H1 (cell line): ENCODE measurements at regions not wholly inside any gene's neighbourhood (a gene's known extent, or its start where the extent isn't known, plus 50 kb on each side); places are given as distances from the start of the nearest gene placed in this dataset.

Experiments
- MAFK ChIP-seq: IDR thresholded peaks from 2 replicates; pipeline ENCODE4 v1.6.1; 2012; ENCODE audit warnings: low read depth, mild to moderate bottlenecking, improper control_type of control experiment, low read length
- POLR2AphosphoS5 ChIP-seq: IDR thresholded peaks from 2 replicates; pipeline ENCODE4 v1.6.1; 2011; ENCODE audit warnings: low read depth, low read length
- RBBP5 ChIP-seq: IDR thresholded peaks from 2 replicates; pipeline ENCODE4 v1.7.1; 2012; ENCODE audit warnings: low read depth, mild to moderate bottlenecking, inconsistent platforms, low read length, moderate library complexity, borderline replicate concordance
- SAP30 ChIP-seq: fragments of 300-600 bp; sonication (generic); IDR thresholded peaks from 2 replicates; pipeline ENCODE4 v1.7.1; 2012; ENCODE audit warnings: low read length, moderate library complexity, mild to moderate bottlenecking, inconsistent platforms; ENCODE audit not compliant: insufficient read depth, insufficient replicate concordance
- SIRT6 ChIP-seq: IDR thresholded peaks from one replicate; pipeline ENCODE4 v1.7.1; 2012; ENCODE audit warnings: low read length, inconsistent platforms
- SP4 ChIP-seq: IDR thresholded peaks from 2 replicates; pipeline ENCODE4 v1.6.1; 2012; ENCODE audit warnings: low read length, inconsistent platforms
- TAF7 ChIP-seq: optimal IDR thresholded peaks from 2 replicates; pipeline ENCODE3; 2011; ENCODE audit warnings: low read depth, mild to moderate bottlenecking, inconsistent platforms, low read length, moderate library complexity, borderline replicate concordance
- TBP ChIP-seq: IDR thresholded peaks from 2 replicates; pipeline ENCODE4 v1.6.1; 2011; ENCODE audit warnings: low read depth, low read length, improper control_type of control experiment

- TF ChIP-seq SAP30 (no peak), TBP (no peak), SIRT6 (no peak), SP4 (no peak), POLR2AphosphoS5 (no peak), MAFK (no peak), TAF7 (no peak), RBBP5 (no peak)
Measured at GRCh38 chr21:28239340-28239739, 753.3 kb downstream of the LTN1 start (continued).
